Spinal cord (tissue), 9 donors: ENCODE measurements at regions not wholly inside any gene's neighbourhood (a gene's known extent, or its start where the extent isn't known, plus 50 kb on each side); places are given as distances from the start of the nearest gene placed in this dataset.
"Not testable (repeated sequence)": the region's sequence is repeated elsewhere in the genome, so short reads cannot be mapped to it uniquely, and the experiment has no call there.

Source experiments
- DNase-seq, 6 donors: peaks; one replicate each; pipeline versions ENCODE4 v3.0.0 to v3.0.0-alpha.2; 2013 to 2015; ENCODE audit warnings: low spot score in 6 of 6, low read depth in 4 of 6
- H3K27ac ChIP-seq: one replicate; pipeline ENCODE4 v1.5.1; 2013; ENCODE audit warnings: low read depth, low read length, control low read depth
- H3K27me3 ChIP-seq: one replicate; pipeline ENCODE4 v1.6.1; 2013; ENCODE audit warnings: low read length; ENCODE audit not compliant: control insufficient read depth, insufficient read depth
- H3K36me3 ChIP-seq: one replicate; pipeline ENCODE4 v1.6.1; 2013; ENCODE audit warnings: low read length; ENCODE audit not compliant: control insufficient read depth, insufficient read depth
- H3K4me1 ChIP-seq: one replicate; pipeline ENCODE4 v1.6.1; 2013; ENCODE audit warnings: low read length; ENCODE audit not compliant: control insufficient read depth, insufficient read depth
- H3K4me3 ChIP-seq: one replicate; pipeline ENCODE4 v1.5.1; 2013; ENCODE audit warnings: low read depth, low read length, control low read depth
- H3K9me3 ChIP-seq: one replicate; pipeline ENCODE4 v1.6.1; 2013; ENCODE audit warnings: low read length; ENCODE audit not compliant: control insufficient read depth, insufficient read depth
- WGBS: methylation state at CpG from one replicate; pipeline ENCODE4 v1.1.5; 2013; ENCODE audit warnings: missing lambda C conversion rate; ENCODE audit not compliant: insufficient coverage; 5-methylcytosine and 5-hydroxymethylcytosine counted together
- donor health status: healthy.

GRCh38 chr10:30162796-30163195, 103.4 kb upstream of the JCAD start:
- DNase-seq, H3K4me1 ChIP-seq, H3K27me3 ChIP-seq, H3K27ac ChIP-seq, H3K9me3 ChIP-seq, H3K4me3 ChIP-seq, H3K36me3 ChIP-seq: not testable (repeated sequence)
- 95% methylated on average over 23 of the region's 25 CpGs for WGBS

GRCh38 chr10:30160271-30160982, 101.0 kb upstream of the JCAD start:
- 17% methylated on average over 5 of the region's 6 CpGs for WGBS
- no peaks in the 10 kb centered on the region for H3K36me3 ChIP-seq
- H3K9me3 ChIP-seq, result no peaks in the 10 kb centered on the region
- no peaks in the 10 kb centered on the region for H3K27me3 ChIP-seq
- peak overlapping the region; percentile 67 for H3K27ac ChIP-seq
- H3K4me3 ChIP-seq, result no peak overlapping the region
- peak in 2 of 6 donors; percentile 46 to 59 for DNase-seq
- H3K4me1 ChIP-seq, result peaks cover 3% of the 10 kb centered on the region

- not testable (repeated sequence) for H3K27ac ChIP-seq, H3K9me3 ChIP-seq, H3K4me1 ChIP-seq, H3K27me3 ChIP-seq, H3K36me3 ChIP-seq, DNase-seq, H3K4me3 ChIP-seq
- WGBS, result no CpG with 5 or more reads among the region's 2 CpGs
Observed at GRCh38 chr10:30159614-30160013, 100.2 kb upstream of the JCAD start.

- no peak overlapping the region for H3K27ac ChIP-seq
- H3K4me1 ChIP-seq, result peaks cover 3% of the 10 kb centered on the region
- DNase-seq, result no peak
- no peaks in the 10 kb centered on the region for H3K9me3 ChIP-seq
- no peak overlapping the region for H3K4me3 ChIP-seq
- whole genome bisulfite sequencing, result no CpG with 5 or more reads among the region's 2 CpGs
- no peaks in the 10 kb centered on the region for H3K27me3 ChIP-seq
- H3K36me3 ChIP-seq, result no peaks in the 10 kb centered on the region
Observed at GRCh38 chr10:30158325-30158960, 99.1 kb upstream of the JCAD start.

GRCh38 chr10:30155401-30155800, 96.0 kb upstream of the JCAD start:
- no peaks in the 10 kb centered on the region for H3K9me3 ChIP-seq
- H3K4me1 ChIP-seq, result peaks cover under 1% of the 10 kb centered on the region
- H3K36me3 ChIP-seq, result no peaks in the 10 kb centered on the region
- no peaks in the 10 kb centered on the region for H3K27me3 ChIP-seq
- WGBS, result 72% methylated on average over 3 of the region's 4 CpGs
- peak overlapping the region; percentile 4 for H3K27ac ChIP-seq
- DNase-seq, result peak in 1 of 6 donors; percentile 76
- no peak overlapping the region for H3K4me3 ChIP-seq

GRCh38 chr10:30154561-30154960, 95.2 kb upstream of the JCAD start:
- H3K4me3 ChIP-seq, result no peak overlapping the region
- no peaks in the 10 kb centered on the region for H3K36me3 ChIP-seq
- no CpG with 5 or more reads among the region's 1 CpG for WGBS
- H3K27ac ChIP-seq, result peak overlapping the region; percentile 16
- H3K27me3 ChIP-seq, result no peaks in the 10 kb centered on the region
- DNase-seq, result no peak
- no peaks in the 10 kb centered on the region for H3K9me3 ChIP-seq
- H3K4me1 ChIP-seq, result no peaks in the 10 kb centered on the region

- Histone ChIP-seq H3K36me3 (no peaks in the 10 kb centered on the region), H3K9me3 (no peaks in the 10 kb centered on the region), H3K27ac (peak overlapping the region; percentile 29), H3K27me3 (no peaks in the 10 kb centered on the region), H3K4me1 (no peaks in the 10 kb centered on the region), H3K4me3 (no peak overlapping the region)
- no CpG with 5 or more reads among the region's 4 CpGs for WGBS
- DNase-seq, result no peak
Observed at GRCh38 chr10:30154126-30154525, 94.7 kb upstream of the JCAD start.

GRCh38 chr10:30151581-30152389, 92.4 kb upstream of the JCAD start:
- Histone ChIP-seq H3K4me1 (no peaks in the 10 kb centered on the region), H3K27me3 (no peaks in the 10 kb centered on the region), H3K27ac (no peak overlapping the region), H3K36me3 (no peaks in the 10 kb centered on the region), H3K4me3 (no peak overlapping the region), H3K9me3 (no peaks in the 10 kb centered on the region)
- DNase-seq, result peak in 1 of 6 donors; percentile 6
- WGBS, result 90% methylated on average over 7 of the region's 8 CpGs

GRCh38 chr10:30141423-30141822, 82.0 kb upstream of the JCAD start:
- no peaks in the 10 kb centered on the region for H3K36me3 ChIP-seq
- H3K27me3 ChIP-seq, result no peaks in the 10 kb centered on the region
- no peak overlapping the region for H3K27ac ChIP-seq
- no peaks in the 10 kb centered on the region for H3K9me3 ChIP-seq
- DNase-seq, result no peak
- H3K4me3 ChIP-seq, result no peak overlapping the region
- no peaks in the 10 kb centered on the region for H3K4me1 ChIP-seq
- WGBS, result 95% methylated on average over 2 of the region's 2 CpGs
